ENCODE measurements at regions not wholly inside any gene's neighbourhood (a gene's known extent, or its start where the extent isn't known, plus 50 kb on each side); places are given as distances from the start of the nearest gene placed in this dataset.

GRCh38 chr4:119841361-119841760 lies 212.8 kb upstream of the PDE5A start:
- DNase-seq (no peak), ATAC-seq (no peak)
- intact Hi-C loops (cut with micrococcal nuclease): no loop called here

GRCh38 chr4:119835613-119835910 lies 207.0 kb upstream of the PDE5A start:
- intact Hi-C loops (cut with micrococcal nuclease): no loop called here
- DNase-seq (no peak), ATAC-seq (no peak)

- ATAC-seq: no peak
Observed at GRCh38 chr4:119834906-119835612, 206.5 kb upstream of the PDE5A start.

GRCh38 chr4:119833611-119834010 lies 205.0 kb upstream of the PDE5A start:
- intact Hi-C loops (cut with micrococcal nuclease): no loop called here
- ATAC-seq (no peak), DNase-seq (no peak)

More at GRCh38 chr4:119834906-119835612, 206.5 kb upstream of the PDE5A start:
- DNase-seq: no peak
- intact Hi-C loops (cut with micrococcal nuclease): no loop called here

- no peak for DNase-seq
- intact Hi-C loops (cut with micrococcal nuclease): no loop called here
- no peak for ATAC-seq
Observed at GRCh38 chr4:119832776-119833175, 204.2 kb upstream of the PDE5A start.

- DNase-seq: no peak
- intact Hi-C loops (cut with micrococcal nuclease): no loop called here
- no peak for ATAC-seq
Observed at GRCh38 chr4:119829326-119829725, 200.7 kb upstream of the PDE5A start.

- DNase-seq (no peak), ATAC-seq (no peak)
- intact Hi-C loops (cut with micrococcal nuclease): no loop called here
Observed at GRCh38 chr4:119825696-119826095, 197.1 kb upstream of the PDE5A start.

GRCh38 chr4:119823891-119824290 lies 195.3 kb upstream of the PDE5A start:
- DNase-seq: no peak
- ATAC-seq: no peak
- intact Hi-C loops (cut with micrococcal nuclease): no loop called here

GRCh38 chr4:119823045-119823444 lies 194.4 kb upstream of the PDE5A start:
- no peak for DNase-seq
- intact Hi-C loops (cut with micrococcal nuclease): no loop called here
- no peak for ATAC-seq

- ATAC-seq (no peak), DNase-seq (no peak)
- intact Hi-C loops (cut with micrococcal nuclease): no loop called here
Observed at GRCh38 chr4:119816473-119816872, 187.9 kb upstream of the PDE5A start.

GRCh38 chr4:119810001-119810400 lies 181.4 kb upstream of the PDE5A start:
- no peak for DNase-seq
- ATAC-seq: no peak
- intact Hi-C loops (cut with micrococcal nuclease): no loop called here

GRCh38 chr4:119804404-119804803 lies 175.8 kb upstream of the PDE5A start:
- no peak for DNase-seq
- intact Hi-C loops (cut with micrococcal nuclease): no loop called here
- ATAC-seq: no peak

GRCh38 chr4:119797238-119797894 lies 168.8 kb upstream of the PDE5A start:
- intact Hi-C loops (cut with micrococcal nuclease): no loop called here
- ATAC-seq: no peak
- DNase-seq: no peak

- intact Hi-C loops (cut with micrococcal nuclease): no loop called here
- DNase-seq: no peak
Observed at GRCh38 chr4:119795986-119796578, 167.5 kb upstream of the PDE5A start.

GRCh38 chr4:119794681-119795080 lies 166.1 kb upstream of the PDE5A start:
- intact Hi-C loops (cut with micrococcal nuclease): no loop called here
- ATAC-seq: no peak
- no peak for DNase-seq

More at GRCh38 chr4:119795986-119796578, 167.5 kb upstream of the PDE5A start:
- no peak for ATAC-seq

- DNase-seq (no peak), ATAC-seq (no peak)
- intact Hi-C loops (cut with micrococcal nuclease): no loop called here
Observed at GRCh38 chr4:119794113-119794512, 165.5 kb upstream of the PDE5A start.

- intact Hi-C loops (cut with micrococcal nuclease): loop anchor here (10.0 kb wide), 1 partner anchor 94 kb away; no protein-coding TSS in a partner anchor
- DNase-seq: no peak
- ATAC-seq: no peak
Observed at GRCh38 chr4:119788349-119789266, 160.0 kb upstream of the PDE5A start.

- ATAC-seq: no peak
- peak; percentile 37 for DNase-seq
- intact Hi-C loops (cut with micrococcal nuclease): loop anchor here (10.0 kb wide), 1 partner anchor 91 kb away; no protein-coding TSS in a partner anchor
Observed at GRCh38 chr4:119785963-119786362, 157.4 kb upstream of the PDE5A start.

- intact Hi-C loops (cut with micrococcal nuclease): loop anchor here (10.0 kb wide), 1 partner anchor 89 kb away; no protein-coding TSS in a partner anchor
- ATAC-seq (no peak), DNase-seq (no peak)
Observed at GRCh38 chr4:119783189-119783983, 154.8 kb upstream of the PDE5A start.

All from left ventricle myocardium superior (tissue), 1 donor.